ENCODE measurements at regions not wholly inside any gene's neighbourhood (a gene's known extent, or its start where the extent isn't known, plus 50 kb on each side); places are given as distances from the start of the nearest gene placed in this dataset.
"Not testable (repeated sequence)": the region's sequence is repeated elsewhere in the genome, so short reads cannot be mapped to it uniquely, and the experiment has no call there.

DNA sequence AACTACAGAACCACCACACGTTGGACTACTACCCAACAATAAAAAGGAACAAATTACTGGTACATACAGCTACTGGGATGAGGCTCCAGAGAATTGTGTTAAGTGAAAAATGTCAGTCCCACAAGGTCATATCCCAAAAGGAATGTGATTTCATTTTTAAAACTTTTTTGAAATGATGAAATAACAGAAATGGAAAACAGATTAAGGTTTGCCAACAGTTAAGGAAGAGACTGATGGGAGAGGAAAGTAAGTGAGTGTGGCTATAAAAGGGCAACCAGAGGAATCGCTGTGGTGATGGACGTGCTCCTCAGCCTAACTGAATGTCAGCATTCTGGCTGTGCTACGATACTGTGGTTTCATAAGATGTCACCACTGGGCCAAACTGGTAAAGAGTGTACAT lies 512.8 kb downstream of the UQCRFS1 start:
- no peaks in the 10 kb centered on the region for H3K9me3 ChIP-seq (ENCODE audit: control insufficient read depth, low read length)
- H3K4me1 ChIP-seq (ENCODE audit: control insufficient read depth, insufficient read depth, low read length, poor library complexity, severe bottlenecking): peaks cover 9% of the 10 kb centered on the region
- no peak overlapping the region for H3K4me3 ChIP-seq (ENCODE audit: extremely low read depth, insufficient read depth, low read length, poor library complexity, severe bottlenecking)
- no peak overlapping the region for H3K27ac ChIP-seq (ENCODE audit: low read depth, low read length, severe bottlenecking)
- WGBS, 2 experiments (ENCODE audit: insufficient coverage in 2 of 2): 75 to 100% methylated on average over 1 to 3 of the region's 4 CpGs
- H3K36me3 ChIP-seq (ENCODE audit: control insufficient read depth, insufficient read depth, low read length): no peaks in the 10 kb centered on the region

DNA sequence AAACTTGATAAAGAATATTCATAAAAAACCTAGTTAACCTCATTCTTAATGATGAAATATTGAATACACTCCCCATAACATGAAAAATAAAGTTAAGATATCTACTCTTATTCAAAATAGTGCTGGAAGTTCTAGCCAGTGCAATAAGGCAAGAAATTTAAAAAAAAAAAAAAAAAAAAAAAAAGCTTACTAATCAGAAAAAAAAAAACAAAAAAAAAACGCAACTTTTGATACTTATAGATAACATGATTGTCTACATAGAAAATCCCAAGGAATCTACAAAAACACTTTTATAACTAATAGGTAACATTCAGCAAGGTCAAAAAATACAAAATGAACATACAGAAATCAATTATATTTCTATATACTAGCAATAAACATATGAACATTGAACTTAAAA lies 515.6 kb downstream of the UQCRFS1 start:
- Histone ChIP-seq H3K36me3 (ENCODE audit: control insufficient read depth, insufficient read depth, low read length) (no peaks in the 10 kb centered on the region), H3K27ac (ENCODE audit: low read depth, low read length, severe bottlenecking) (no peak overlapping the region), H3K9me3 (ENCODE audit: control insufficient read depth, low read length) (no peaks in the 10 kb centered on the region), H3K4me3 (ENCODE audit: extremely low read depth, insufficient read depth, low read length, poor library complexity, severe bottlenecking) (no peak overlapping the region), H3K4me1 (ENCODE audit: control insufficient read depth, insufficient read depth, low read length, poor library complexity, severe bottlenecking) (no peaks in the 10 kb centered on the region)
- WGBS, 2 experiments (ENCODE audit: insufficient coverage in 2 of 2): no CpG with 5 or more reads among the region's 1 CpG

DNA sequence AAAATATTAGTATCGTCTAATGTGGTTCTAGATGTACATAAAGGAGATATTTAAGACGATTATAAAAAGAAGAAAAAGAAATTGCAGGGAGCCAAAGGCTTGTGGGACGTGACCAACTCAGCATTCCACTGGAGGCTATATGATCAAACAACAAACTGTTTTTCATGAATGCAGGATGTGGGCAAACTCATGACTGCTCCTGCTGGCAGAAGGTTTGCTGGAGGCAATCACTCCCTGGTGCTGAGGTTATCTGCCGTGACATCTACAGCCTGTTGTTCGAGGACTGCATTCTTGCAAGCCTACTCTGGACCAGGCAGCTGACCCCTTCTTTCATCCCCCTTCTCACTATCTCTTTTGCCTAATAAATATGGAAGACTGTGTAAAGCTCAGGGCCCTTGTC lies 518.1 kb downstream of the UQCRFS1 start:
- no peak overlapping the region for H3K27ac ChIP-seq (ENCODE audit: low read depth, low read length, severe bottlenecking)
- no peaks in the 10 kb centered on the region for H3K36me3 ChIP-seq (ENCODE audit: control insufficient read depth, insufficient read depth, low read length)
- H3K4me3 ChIP-seq (ENCODE audit: extremely low read depth, insufficient read depth, low read length, poor library complexity, severe bottlenecking): no peak overlapping the region
- 65 to 86% methylated on average over 2 to 4 of the region's 5 CpGs for WGBS, 2 experiments (ENCODE audit: insufficient coverage in 2 of 2)
- no peaks in the 10 kb centered on the region for H3K4me1 ChIP-seq (ENCODE audit: control insufficient read depth, insufficient read depth, low read length, poor library complexity, severe bottlenecking)
- H3K9me3 ChIP-seq (ENCODE audit: control insufficient read depth, low read length): no peaks in the 10 kb centered on the region

DNA sequence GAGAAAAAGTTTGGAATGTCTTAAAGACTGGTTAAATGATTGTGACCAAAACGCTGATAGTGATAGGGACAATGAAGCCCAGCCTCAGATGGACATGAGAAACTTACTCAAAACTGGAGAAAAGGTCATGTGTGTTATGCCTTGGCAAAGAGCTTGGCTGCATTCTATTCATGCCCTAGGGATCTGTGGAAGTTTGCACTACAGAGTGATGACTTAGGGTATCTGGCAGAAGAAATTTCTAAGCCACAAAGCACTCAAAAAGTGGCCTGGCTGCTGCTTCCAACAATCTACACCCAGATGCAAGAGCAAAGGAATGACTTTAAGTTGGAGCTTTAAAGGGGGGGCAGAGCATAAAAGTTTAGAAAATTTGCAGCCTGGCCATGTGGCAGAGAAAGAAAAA lies 521.3 kb downstream of the UQCRFS1 start:
- H3K4me1 ChIP-seq (ENCODE audit: control insufficient read depth, insufficient read depth, low read length, poor library complexity, severe bottlenecking): no peaks in the 10 kb centered on the region
- no peaks in the 10 kb centered on the region for H3K9me3 ChIP-seq (ENCODE audit: control insufficient read depth, low read length)
- no peak overlapping the region for H3K4me3 ChIP-seq (ENCODE audit: extremely low read depth, insufficient read depth, low read length, poor library complexity, severe bottlenecking)
- no peaks in the 10 kb centered on the region for H3K36me3 ChIP-seq (ENCODE audit: control insufficient read depth, insufficient read depth, low read length)
- H3K27ac ChIP-seq (ENCODE audit: low read depth, low read length, severe bottlenecking): no peak overlapping the region
- 67 to 80% methylated on average over 1 of the region's 1 CpG for WGBS, 2 experiments (ENCODE audit: insufficient coverage in 2 of 2)

DNA sequence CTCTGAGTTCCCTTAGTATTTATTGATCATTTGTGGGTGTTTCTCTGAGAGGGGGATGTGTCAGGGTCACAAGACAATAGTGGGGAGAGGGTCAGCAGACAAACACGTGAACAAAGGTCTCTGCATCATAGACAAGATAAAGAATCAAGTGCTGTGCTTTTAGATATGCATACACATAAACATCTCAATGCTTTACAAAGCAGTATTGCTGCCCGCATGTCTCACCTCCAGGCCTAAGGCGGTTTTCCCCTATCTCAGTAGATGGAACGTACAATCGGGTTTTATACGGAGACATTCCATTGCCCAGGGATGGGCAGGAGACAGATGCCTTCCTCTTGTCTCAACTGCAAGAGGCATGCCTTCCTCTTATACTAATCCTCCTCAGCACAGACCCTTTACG lies 523.5 kb downstream of the UQCRFS1 start:
- not testable (repeated sequence) for H3K27ac ChIP-seq (ENCODE audit: low read depth, low read length, severe bottlenecking); H3K4me1 ChIP-seq (ENCODE audit: control insufficient read depth, insufficient read depth, low read length, poor library complexity, severe bottlenecking); H3K36me3 ChIP-seq (ENCODE audit: control insufficient read depth, insufficient read depth, low read length); H3K4me3 ChIP-seq (ENCODE audit: extremely low read depth, insufficient read depth, low read length, poor library complexity, severe bottlenecking); H3K9me3 ChIP-seq (ENCODE audit: control insufficient read depth, low read length)
- 98 to 100% methylated on average over 2 to 5 of the region's 7 CpGs for whole genome bisulfite sequencing, 2 experiments (ENCODE audit: insufficient coverage in 2 of 2)

DNA sequence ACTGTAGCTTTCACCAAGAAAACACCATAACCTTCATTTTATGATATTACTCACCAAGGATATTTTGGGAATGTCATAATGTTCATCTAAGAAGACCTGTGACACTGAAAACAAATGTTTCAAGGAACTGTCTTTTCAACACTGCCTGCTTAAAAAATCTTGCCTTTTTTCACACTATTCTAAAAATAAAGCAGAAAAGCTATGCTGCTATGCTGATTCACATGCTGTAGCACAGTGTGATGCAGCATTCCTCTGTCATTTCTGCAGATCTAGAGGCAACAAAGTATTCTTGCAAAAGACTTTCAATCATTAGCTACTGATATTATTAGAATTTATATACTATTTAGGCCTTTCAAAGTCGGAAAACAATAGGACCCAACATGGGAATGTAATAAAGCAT lies 525.7 kb downstream of the UQCRFS1 start:
- no peaks in the 10 kb centered on the region for H3K9me3 ChIP-seq (ENCODE audit: control insufficient read depth, low read length)
- no peaks in the 10 kb centered on the region for H3K36me3 ChIP-seq (ENCODE audit: control insufficient read depth, insufficient read depth, low read length)
- no CpG with 5 or more reads among the region's 1 CpG for WGBS, 2 experiments (ENCODE audit: insufficient coverage in 2 of 2)
- H3K4me3 ChIP-seq (ENCODE audit: extremely low read depth, insufficient read depth, low read length, poor library complexity, severe bottlenecking): no peak overlapping the region
- H3K27ac ChIP-seq (ENCODE audit: low read depth, low read length, severe bottlenecking): no peak overlapping the region
- no peaks in the 10 kb centered on the region for H3K4me1 ChIP-seq (ENCODE audit: control insufficient read depth, insufficient read depth, low read length, poor library complexity, severe bottlenecking)

DNA sequence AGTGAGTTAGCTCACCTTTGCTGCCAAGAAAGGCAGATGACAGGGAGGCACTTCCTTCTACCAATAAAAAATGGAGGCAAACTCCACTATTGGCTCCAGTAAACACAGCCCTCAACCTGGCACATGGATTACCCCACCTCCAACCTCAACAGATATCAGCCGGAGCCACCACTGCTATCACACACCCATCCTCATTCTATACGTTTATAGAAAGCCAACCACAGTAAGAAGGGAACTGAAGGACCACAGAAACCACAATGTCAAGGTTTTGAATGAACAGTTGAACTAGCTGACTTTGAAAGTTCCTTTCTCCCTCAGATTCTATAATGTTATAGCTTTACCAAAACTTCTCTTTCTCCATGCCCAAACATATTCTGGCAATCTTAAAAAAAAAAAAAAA lies 526.2 kb downstream of the UQCRFS1 start:
- WGBS, 2 experiments (ENCODE audit: insufficient coverage in 2 of 2): 80 to 92% methylated on average over 1 to 2 of the region's 2 CpGs
- no peaks in the 10 kb centered on the region for H3K9me3 ChIP-seq (ENCODE audit: control insufficient read depth, low read length)
- no peak overlapping the region for H3K4me3 ChIP-seq (ENCODE audit: extremely low read depth, insufficient read depth, low read length, poor library complexity, severe bottlenecking)
- no peaks in the 10 kb centered on the region for H3K36me3 ChIP-seq (ENCODE audit: control insufficient read depth, insufficient read depth, low read length)
- H3K4me1 ChIP-seq (ENCODE audit: control insufficient read depth, insufficient read depth, low read length, poor library complexity, severe bottlenecking): no peaks in the 10 kb centered on the region
- no peak overlapping the region for H3K27ac ChIP-seq (ENCODE audit: low read depth, low read length, severe bottlenecking)

DNA sequence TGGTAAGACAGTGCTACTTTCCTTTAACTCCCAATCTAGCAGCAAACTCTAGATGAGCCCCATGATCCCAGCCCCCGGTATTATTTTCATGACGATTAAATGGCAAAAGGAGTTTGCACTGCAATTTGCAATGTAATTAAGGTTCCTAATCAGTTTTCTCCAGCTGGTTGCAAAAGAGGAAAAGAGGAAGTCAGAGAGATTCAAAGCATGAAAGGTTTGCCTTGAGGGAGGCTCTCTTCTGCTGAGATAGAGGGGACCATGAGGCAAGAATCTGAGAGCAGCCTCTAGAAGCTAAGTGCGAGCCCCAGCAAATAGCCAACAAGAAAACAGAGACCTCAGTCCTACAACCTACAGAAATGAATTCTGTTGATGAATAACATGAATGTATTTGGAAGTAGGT lies 527.1 kb downstream of the UQCRFS1 start:
- Histone ChIP-seq H3K4me1 (ENCODE audit: control insufficient read depth, insufficient read depth, low read length, poor library complexity, severe bottlenecking) (no peaks in the 10 kb centered on the region), H3K4me3 (ENCODE audit: extremely low read depth, insufficient read depth, low read length, poor library complexity, severe bottlenecking) (no peak overlapping the region), H3K27ac (ENCODE audit: low read depth, low read length, severe bottlenecking) (no peak overlapping the region), H3K36me3 (ENCODE audit: control insufficient read depth, insufficient read depth, low read length) (no peaks in the 10 kb centered on the region), H3K9me3 (ENCODE audit: control insufficient read depth, low read length) (no peaks in the 10 kb centered on the region)
- 80 to 100% methylated on average over 1 of the region's 3 CpGs for WGBS, 2 experiments (ENCODE audit: insufficient coverage in 2 of 2)

DNA sequence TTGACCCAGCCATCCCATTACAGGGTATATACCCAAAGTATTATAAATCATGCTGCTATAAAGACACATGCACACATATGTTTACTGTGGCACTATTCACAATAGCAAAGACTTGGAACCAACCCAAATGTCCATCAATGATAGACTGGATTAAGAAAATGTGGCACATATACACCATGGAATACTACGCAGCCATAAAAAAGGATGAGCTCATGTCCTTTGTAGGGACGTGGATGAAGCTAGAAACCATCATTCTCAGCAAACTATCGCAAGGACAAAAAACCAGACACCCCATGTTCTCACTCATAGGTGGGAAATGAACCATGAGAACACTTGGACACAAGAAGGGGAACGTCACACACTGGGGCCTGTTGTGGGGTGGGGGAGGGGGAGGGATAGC lies 527.9 kb downstream of the UQCRFS1 start:
- not testable (repeated sequence) for H3K4me1 ChIP-seq (ENCODE audit: control insufficient read depth, insufficient read depth, low read length, poor library complexity, severe bottlenecking); H3K9me3 ChIP-seq (ENCODE audit: control insufficient read depth, low read length); H3K4me3 ChIP-seq (ENCODE audit: extremely low read depth, insufficient read depth, low read length, poor library complexity, severe bottlenecking); H3K36me3 ChIP-seq (ENCODE audit: control insufficient read depth, insufficient read depth, low read length); H3K27ac ChIP-seq (ENCODE audit: low read depth, low read length, severe bottlenecking)
- WGBS, 2 experiments (ENCODE audit: insufficient coverage in 2 of 2): 80% methylated on average over 1 of the region's 4 CpGs; no CpG with 5 or more reads in 1 of the 2 experiments

DNA sequence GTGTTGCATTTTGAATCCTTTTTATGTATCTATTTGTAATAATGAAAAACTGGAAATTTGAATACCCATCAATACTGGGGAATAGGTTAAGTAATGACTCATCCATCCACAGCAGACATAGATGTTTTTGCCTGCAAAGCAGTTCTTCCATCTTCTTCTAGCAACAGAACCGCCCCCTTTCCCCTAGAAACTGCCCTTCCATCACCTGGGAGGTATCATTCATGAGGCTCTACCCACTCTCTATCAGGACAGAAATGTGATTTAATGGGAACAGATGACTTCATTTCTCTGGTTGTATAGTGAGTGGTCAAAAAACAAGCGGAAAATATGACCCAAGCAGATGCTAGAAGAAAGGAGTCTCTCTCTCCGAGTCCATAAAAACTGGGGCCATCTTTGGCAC lies 532.8 kb downstream of the UQCRFS1 start:
- Histone ChIP-seq H3K9me3 (ENCODE audit: control insufficient read depth, low read length) (no peaks in the 10 kb centered on the region), H3K4me1 (ENCODE audit: control insufficient read depth, insufficient read depth, low read length, poor library complexity, severe bottlenecking) (no peaks in the 10 kb centered on the region), H3K27ac (ENCODE audit: low read depth, low read length, severe bottlenecking) (no peak overlapping the region), H3K4me3 (ENCODE audit: extremely low read depth, insufficient read depth, low read length, poor library complexity, severe bottlenecking) (no peak overlapping the region), H3K36me3 (ENCODE audit: control insufficient read depth, insufficient read depth, low read length) (no peaks in the 10 kb centered on the region)
- 93 to 100% methylated on average over 2 of the region's 3 CpGs for WGBS, 2 experiments (ENCODE audit: insufficient coverage in 2 of 2)

DNA sequence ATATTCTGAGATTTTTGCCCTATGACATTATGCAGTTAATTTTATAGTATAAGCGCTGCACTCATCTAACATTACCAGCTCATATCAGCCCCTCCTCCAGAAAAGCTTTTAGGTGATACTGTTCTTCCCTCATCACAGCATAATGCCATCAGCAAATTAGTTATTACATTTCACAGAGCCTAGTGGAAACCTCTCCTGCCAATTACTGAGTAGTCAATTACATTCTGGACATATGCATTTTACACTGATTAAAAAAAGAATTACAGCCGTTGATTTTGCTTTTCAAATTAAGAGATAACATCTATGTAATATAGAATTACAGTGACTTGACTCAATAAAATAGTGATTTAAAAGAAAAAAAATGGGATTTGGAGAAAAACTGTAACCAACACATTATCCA lies 542.1 kb downstream of the UQCRFS1 start:
- Histone ChIP-seq H3K36me3 (ENCODE audit: control insufficient read depth, insufficient read depth, low read length) (no peaks in the 10 kb centered on the region), H3K4me3 (ENCODE audit: extremely low read depth, insufficient read depth, low read length, poor library complexity, severe bottlenecking) (no peak overlapping the region), H3K4me1 (ENCODE audit: control insufficient read depth, insufficient read depth, low read length, poor library complexity, severe bottlenecking) (no peaks in the 10 kb centered on the region), H3K27ac (ENCODE audit: low read depth, low read length, severe bottlenecking) (no peak overlapping the region), H3K9me3 (ENCODE audit: control insufficient read depth, low read length) (peaks cover 9% of the 10 kb centered on the region)
- WGBS, 2 experiments (ENCODE audit: insufficient coverage in 2 of 2): 100% methylated on average over 1 of the region's 2 CpGs; no CpG with 5 or more reads in 1 of the 2 experiments

DNA sequence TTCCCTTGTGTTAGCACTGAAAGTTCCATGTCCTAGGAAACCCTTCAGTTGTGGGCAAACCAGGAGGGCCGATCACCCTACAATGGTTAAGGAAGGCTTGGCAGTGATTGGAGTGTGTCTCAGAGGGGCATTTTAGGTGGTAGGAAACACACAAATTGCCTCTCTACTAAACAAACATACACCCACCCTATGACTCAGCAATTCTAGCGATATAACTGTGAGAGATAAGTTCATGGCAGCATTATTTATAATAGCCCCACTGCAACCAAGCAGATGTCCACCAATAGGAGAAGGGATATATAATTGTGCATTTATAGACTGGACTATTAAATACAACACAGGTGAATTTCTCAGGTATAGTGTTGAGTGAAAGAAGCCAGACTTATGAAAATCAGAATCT lies 543.1 kb downstream of the UQCRFS1 start:
- Histone ChIP-seq H3K27ac (ENCODE audit: low read depth, low read length, severe bottlenecking) (no peak overlapping the region), H3K9me3 (ENCODE audit: control insufficient read depth, low read length) (peaks cover 9% of the 10 kb centered on the region), H3K36me3 (ENCODE audit: control insufficient read depth, insufficient read depth, low read length) (no peaks in the 10 kb centered on the region), H3K4me3 (ENCODE audit: extremely low read depth, insufficient read depth, low read length, poor library complexity, severe bottlenecking) (no peak overlapping the region), H3K4me1 (ENCODE audit: control insufficient read depth, insufficient read depth, low read length, poor library complexity, severe bottlenecking) (no peaks in the 10 kb centered on the region)
- WGBS, 2 experiments (ENCODE audit: insufficient coverage in 2 of 2): no CpG with 5 or more reads among the region's 2 CpGs

Data from mesodermal cell (in vitro differentiated cells).